H1 (cell line): ENCODE measurements at regions not wholly inside any gene's neighbourhood (a gene's known extent, or its start where the extent isn't known, plus 50 kb on each side); places are given as distances from the start of the nearest gene placed in this dataset.

Experiments used
- CTCF ChIA-PET: fragments of 300-600 bp; sonication (Branson Sonifier 250); formaldehyde crosslinking; loops from one replicate; lab custom pipeline; 2021; ENCODE audit not compliant: partially characterized antibody; lab: Charles Lee
- POLR2A ChIA-PET: fragments of 300-600 bp; sonication (Branson Sonifier 250); formaldehyde crosslinking; loops from one replicate; lab custom pipeline; 2021; ENCODE audit warnings: inconsistent platforms; ENCODE audit not compliant: partially characterized antibody; lab: Charles Lee
- DNase-seq, 2 experiments: peaks; one replicate each; pipeline versions ENCODE4 v3.0.0 to v3.0.0-alpha.2; 2010 to 2022; ENCODE audit warnings: low spot score in 2 of 2, low read depth in 1 of 2, mixed read lengths in 1 of 2
- FAIRE-seq: peaks from 2 replicates; lab custom pipeline; 2011; peaks lifted over from hg19 to GRCh38; lab: Jason Lieb, UNC
- H2AFZ ChIP-seq: 2 replicates; pipeline ENCODE4 v1.8.1; 2012; ENCODE audit warnings: low read length, inconsistent platforms
- H2AK5ac ChIP-seq: 2 replicates; pipeline ENCODE4 v1.6.1; 2013; ENCODE audit warnings: low read depth, low read length
- H2BK120ac ChIP-seq: replicated peaks from 2 replicates; pipeline ENCODE3; 2013; ENCODE audit warnings: low read depth, low read length, inconsistent platforms
- H2BK12ac ChIP-seq: 2 replicates; pipeline ENCODE4 v1.6.1; 2013; ENCODE audit warnings: low read depth, low read length
- H2BK15ac ChIP-seq: 2 replicates; pipeline ENCODE4 v1.6.1; 2013; ENCODE audit warnings: low read length
- H2BK20ac ChIP-seq: 2 replicates; pipeline ENCODE4 v1.6.1; 2013; ENCODE audit warnings: low read length
- H2BK5ac ChIP-seq: 2 replicates; pipeline ENCODE4 v1.6.1; 2013; ENCODE audit warnings: low read depth, low read length
- H3K14ac ChIP-seq: 2 replicates; pipeline ENCODE4 v1.6.1; 2013; ENCODE audit warnings: inconsistent platforms; ENCODE audit not compliant: insufficient read length
- H3K18ac ChIP-seq: 2 replicates; pipeline ENCODE4 v1.6.1; 2013; ENCODE audit warnings: low read length; ENCODE audit errors: extremely low read depth
- H3K23ac ChIP-seq: 2 replicates; pipeline ENCODE4 v1.6.1; 2013; ENCODE audit warnings: inconsistent platforms; ENCODE audit not compliant: insufficient read length
- H3K23me2 ChIP-seq: 2 replicates; pipeline ENCODE4 v1.6.1; 2013; ENCODE audit warnings: low read depth, low read length
- H3K27ac ChIP-seq: 2 replicates; pipeline ENCODE4 v1.6.1; 2011; ENCODE audit warnings: low read depth, low read length, inconsistent platforms
- H3K27me3 ChIP-seq, 4 experiments: replicated peaks in 1 of 4; 1 replicate in 1 of 4; 2 replicates in 3 of 4; pipeline versions ENCODE4 v1.6.1 to v1.8.1; 2011 to 2013; ENCODE audit warnings: low read length in 3 of 4, mild to moderate bottlenecking in 3 of 4, inconsistent platforms in 2 of 4, mixed read lengths in 2 of 4, moderate library complexity in 1 of 4; ENCODE audit not compliant: control insufficient read depth in 3 of 4, insufficient read depth in 3 of 4; ENCODE audit errors: extremely low read depth in 1 of 4
- H3K36me3 ChIP-seq, 4 experiments: 2 replicates each; pipeline versions ENCODE4 v1.6.1 to v1.8.1; 2011 to 2013; ENCODE audit warnings: mild to moderate bottlenecking in 4 of 4, low read length in 3 of 4, moderate library complexity in 2 of 4, control low read depth in 1 of 4, inconsistent platforms in 1 of 4; ENCODE audit not compliant: insufficient read depth in 4 of 4, control insufficient read depth in 2 of 4
- H3K4ac ChIP-seq: replicated peaks from 2 replicates; pipeline ENCODE3; 2013; ENCODE audit warnings: low read length, low read depth, mixed read lengths, inconsistent platforms; ENCODE audit not compliant: insufficient read length
- H3K4me1 ChIP-seq, 4 experiments: replicated peaks in 1 of 4; 1 replicate in 1 of 4; 2 replicates in 3 of 4; pipeline versions ENCODE4 v1.6.1 to v1.8.1; 2011 to 2013; ENCODE audit warnings: low read length in 3 of 4, inconsistent platforms in 2 of 4, mixed read lengths in 1 of 4; ENCODE audit not compliant: insufficient read depth in 4 of 4, control insufficient read depth in 3 of 4
- H3K4me2 ChIP-seq, 2 experiments: 2 replicates each; pipeline versions ENCODE4 v1.6.1 to v1.8.1; 2011 to 2013; ENCODE audit warnings: low read depth in 2 of 2, low read length in 2 of 2, control low read depth in 1 of 2, inconsistent platforms in 1 of 2, mild to moderate bottlenecking in 1 of 2; ENCODE audit not compliant: insufficient read depth in 1 of 2
- H3K4me3 ChIP-seq, 4 experiments: fragments of 200-600, 300-600 bp in 1 of 4; sonication (generic), shearing (Covaris generic), sonication (Bioruptor Twin) in 1 of 4; 2 replicates each; pipeline versions ENCODE4 v1.5.1 to v1.8.1; 2011 to 2016; ENCODE audit warnings: low read length in 4 of 4, low read depth in 3 of 4, control low read depth in 2 of 4, inconsistent platforms in 2 of 4, mild to moderate bottlenecking in 2 of 4, mixed read lengths in 1 of 4, moderate library complexity in 1 of 4; ENCODE audit not compliant: insufficient read depth in 2 of 4; ENCODE audit errors: extremely low read depth in 1 of 4
- H3K56ac ChIP-seq: replicated peaks from 2 replicates; pipeline ENCODE3; 2013; ENCODE audit warnings: low read depth, mild to moderate bottlenecking, mixed read lengths, low read length, inconsistent platforms; ENCODE audit not compliant: insufficient read length
- H3K79me1 ChIP-seq: 2 replicates; pipeline ENCODE4 v1.6.1; 2013; ENCODE audit warnings: low read depth, low read length, control low read depth
- H3K79me2 ChIP-seq, 2 experiments: 2 replicates each; pipeline versions ENCODE4 v1.6.1 to v1.8.1; 2012 to 2013; ENCODE audit warnings: low read length in 2 of 2, mild to moderate bottlenecking in 2 of 2, inconsistent platforms in 1 of 2; ENCODE audit not compliant: insufficient read depth in 2 of 2, control insufficient read depth in 1 of 2
- H3K9ac ChIP-seq, 4 experiments: replicated peaks in 1 of 4; 1 replicate in 1 of 4; 2 replicates in 3 of 4; pipeline versions ENCODE4 v1.6.1 to v1.8.1; 2011 to 2013; ENCODE audit warnings: low read depth in 3 of 4, low read length in 3 of 4, control low read depth in 2 of 4, mild to moderate bottlenecking in 2 of 4, moderate library complexity in 2 of 4, inconsistent platforms in 1 of 4; ENCODE audit errors: extremely low read depth in 1 of 4
- H3K9me3 ChIP-seq, 2 experiments: 2 replicates each; pipeline versions ENCODE4 v1.6.1 to v1.8.1; 2012 to 2013; ENCODE audit warnings: mild to moderate bottlenecking in 2 of 2, moderate library complexity in 2 of 2, control low read depth in 1 of 2, inconsistent platforms in 1 of 2, low read depth in 1 of 2, low read length in 1 of 2, mixed read lengths in 1 of 2; ENCODE audit not compliant: insufficient read depth in 2 of 2
- H4K20me1 ChIP-seq, 2 experiments: replicated peaks in 1 of 2; 2 replicates each; pipeline versions ENCODE3 to v1.8.1; 2011 to 2013; ENCODE audit warnings: inconsistent platforms in 2 of 2, low read length in 2 of 2, mild to moderate bottlenecking in 1 of 2; ENCODE audit not compliant: insufficient read depth in 2 of 2, control insufficient read depth in 1 of 2
- H4K5ac ChIP-seq: 2 replicates; pipeline ENCODE4 v1.6.1; 2013; ENCODE audit warnings: low read length, low read depth, mixed read lengths, inconsistent platforms; ENCODE audit not compliant: insufficient read length
- H4K8ac ChIP-seq: 2 replicates; pipeline ENCODE4 v1.8.0; 2013; ENCODE audit warnings: mild to moderate bottlenecking, moderate library complexity, low read length, inconsistent platforms; ENCODE audit not compliant: insufficient read depth; ENCODE audit errors: extremely low read depth
- H4K91ac ChIP-seq: replicated peaks from 2 replicates; pipeline ENCODE3; 2013; ENCODE audit warnings: low read length, mixed read lengths, inconsistent platforms; ENCODE audit not compliant: insufficient read length
- CEBPB ChIP-seq: IDR thresholded peaks from 2 replicates; pipeline ENCODE4 v1.6.1; 2012; ENCODE audit warnings: low read depth, low read length
- FOSL1 ChIP-seq: IDR thresholded peaks from 2 replicates; pipeline ENCODE4 v1.6.1; 2011; ENCODE audit warnings: mild to moderate bottlenecking, low read depth, low read length, moderate library complexity; ENCODE audit not compliant: insufficient read depth
- KDM4A ChIP-seq: IDR thresholded peaks from one replicate; pipeline ENCODE4 v1.7.1; 2012; ENCODE audit warnings: low read depth, mild to moderate bottlenecking, moderate library complexity, low read length, inconsistent platforms; ENCODE audit not compliant: severe bottlenecking
- POLR2AphosphoS5 ChIP-seq: IDR thresholded peaks from 2 replicates; pipeline ENCODE4 v1.6.1; 2011; ENCODE audit warnings: low read depth, low read length
- SIRT6 ChIP-seq: IDR thresholded peaks from one replicate; pipeline ENCODE4 v1.7.1; 2012; ENCODE audit warnings: low read length, inconsistent platforms
- SRF ChIP-seq: IDR thresholded peaks from 2 replicates; pipeline ENCODE4 v1.6.1; 2011; ENCODE audit warnings: mild to moderate bottlenecking, low read depth, low read length, moderate library complexity
- WGBS, 2 experiments: shearing (Covaris generic) in 1 of 2; methylation state at CpG; one replicate each; pipeline versions ENCODE4 v1.1.6 to v1.1.7; 2013 to 2015; ENCODE audit warnings: low lambda C conversion rate in 2 of 2, mixed read lengths in 2 of 2, inconsistent platforms in 1 of 2, low coverage in 1 of 2, missing lambda C conversion rate in 1 of 2; ENCODE audit not compliant: insufficient replicate concordance in 2 of 2, insufficient coverage in 1 of 2, insufficient read length in 1 of 2; ENCODE audit errors: extremely low coverage in 1 of 2, missing lambda C conversion rate in 1 of 2; 5-methylcytosine and 5-hydroxymethylcytosine counted together

DNA sequence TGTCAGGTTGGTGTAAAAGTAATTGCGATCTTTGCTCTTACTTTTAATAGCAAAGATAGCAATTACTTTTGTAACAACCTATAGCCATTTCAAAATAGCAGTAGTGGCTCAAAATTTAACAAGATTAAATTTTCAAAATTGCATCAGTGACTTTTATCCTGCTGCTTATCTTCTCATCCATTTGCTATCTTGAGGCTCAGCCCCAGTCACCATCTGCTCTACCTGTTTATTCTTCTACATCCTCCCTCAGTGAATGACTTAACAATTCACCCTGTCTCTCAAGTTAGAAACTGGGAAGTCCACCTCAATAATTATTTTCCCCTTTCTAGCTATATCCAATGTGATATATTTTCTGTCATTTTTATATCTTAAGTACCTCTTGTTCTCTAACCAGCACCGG lies 148.6 kb upstream of the ZNF804A start:
- H2AFZ ChIP-seq = no peak overlapping the region
- no peak overlapping the region for H3K23ac ChIP-seq
- no peaks in the 10 kb centered on the region for H4K20me1 ChIP-seq
- no peak overlapping the region for H3K9ac ChIP-seq
- no peak overlapping the region for H2BK5ac ChIP-seq
- H3K4me2 ChIP-seq = no peak overlapping the region
- FAIRE-seq (no peak), DNase-seq (no peak)
- no peak overlapping the region for H4K91ac ChIP-seq
- H3K79me2 ChIP-seq = no peaks in the 10 kb centered on the region
- H3K79me1 ChIP-seq = no peaks in the 10 kb centered on the region
- no peak overlapping the region for H2BK15ac ChIP-seq
- H3K4me1 ChIP-seq = no peaks in the 10 kb centered on the region
- H3K23me2 ChIP-seq = no peaks in the 10 kb centered on the region
- H3K56ac ChIP-seq = no peak overlapping the region
- no peaks in the 10 kb centered on the region for H3K27me3 ChIP-seq
- no peaks in the 10 kb centered on the region for H3K36me3 ChIP-seq
- H3K27ac ChIP-seq = no peak overlapping the region
- no peak overlapping the region for H3K14ac ChIP-seq
- H2BK20ac ChIP-seq = no peak overlapping the region
- H3K4me3 ChIP-seq = no peak overlapping the region
- no peak overlapping the region for H2BK12ac ChIP-seq
- H3K18ac ChIP-seq = no peak overlapping the region
- TF ChIP-seq FOSL1 = no peak
- TF ChIP-seq POLR2AphosphoS5 = no peak
- TF ChIP-seq CEBPB = no peak
- no peak for TF ChIP-seq KDM4A
- TF ChIP-seq SIRT6 = no peak
- TF ChIP-seq SRF = no peak
- POLR2A ChIA-PET = no interaction called here
- H2BK120ac ChIP-seq = no peak overlapping the region
- no peaks in the 10 kb centered on the region for H3K9me3 ChIP-seq
- no peak overlapping the region for H2AK5ac ChIP-seq
- no peak overlapping the region for H4K8ac ChIP-seq
- CTCF ChIA-PET = interaction anchor here (1.7 kb wide), 1 partner anchor 382 kb away, joined by 6 read pairs; no protein-coding TSS in a partner anchor
- no peak overlapping the region for H4K5ac ChIP-seq
- whole genome bisulfite sequencing, 2 experiments = 89% methylated on average over 2 of the region's 2 CpGs; no CpG with 5 or more reads in 1 of the 2 experiments
- no peak overlapping the region for H3K4ac ChIP-seq
